ENCODE measurements at regions not wholly inside any gene's neighbourhood (a gene's known extent, or its start where the extent isn't known, plus 50 kb on each side); places are given as distances from the start of the nearest gene placed in this dataset.

DNA sequence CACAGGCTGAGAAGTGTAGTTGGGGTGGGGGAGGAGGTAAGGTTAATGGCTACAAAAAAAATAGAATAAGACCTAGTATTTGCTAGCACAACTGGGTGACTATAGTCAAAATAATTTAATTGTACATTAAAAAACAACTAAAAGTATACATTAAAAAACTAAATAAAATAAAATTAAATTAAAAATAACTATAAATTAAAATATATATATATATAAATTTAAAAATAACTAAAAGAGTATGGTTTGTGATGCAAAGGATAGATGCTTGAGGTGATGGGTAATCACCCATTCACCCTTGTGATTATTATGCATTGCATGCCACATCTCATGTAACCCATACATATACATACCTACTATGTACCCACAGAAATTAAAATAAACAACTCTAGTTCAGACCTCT lies 762.5 kb downstream of the SORCS1 start:
- Histone ChIP-seq H2BK15ac (ENCODE audit: low read length) (no peak overlapping the region), H4K8ac (ENCODE audit: extremely low read depth, insufficient read depth, low read length) (no peak overlapping the region), H3K23me2 (ENCODE audit: low read depth, low read length) (no peaks in the 10 kb centered on the region), H4K20me1 (replicated peaks in 1 of 2; ENCODE audit: control insufficient read depth in 1 of 2, insufficient read depth in 2 of 2, low read length in 2 of 2) (no peaks in the 10 kb centered on the region), H3K79me2 (ENCODE audit: control insufficient read depth in 1 of 2, insufficient read depth in 2 of 2, low read length in 2 of 2) (no peaks in the 10 kb centered on the region), H3K56ac (replicated peaks; ENCODE audit: insufficient read length, low read depth, low read length) (no peak overlapping the region), H3K23ac (ENCODE audit: insufficient read length) (no peak overlapping the region), H2BK5ac (ENCODE audit: low read depth, low read length) (no peak overlapping the region), H4K5ac (ENCODE audit: insufficient read length, low read depth, low read length) (no peak overlapping the region), H2BK120ac (replicated peaks; ENCODE audit: low read depth, low read length) (no peak overlapping the region), H3K9ac (replicated peaks in 1 of 4; ENCODE audit: extremely low read depth in 1 of 4, low read depth in 3 of 4, low read length in 3 of 4) (no peak overlapping the region), H3K14ac (ENCODE audit: insufficient read length) (no peak overlapping the region), H3K4me2 (ENCODE audit: insufficient read depth in 1 of 2, low read depth in 2 of 2, low read length in 2 of 2) (no peak overlapping the region), H3K4me3 (ENCODE audit: extremely low read depth in 1 of 4, insufficient read depth in 2 of 4, low read depth in 3 of 4, low read length in 4 of 4) (no peak overlapping the region), H3K79me1 (ENCODE audit: low read depth, low read length) (no peaks in the 10 kb centered on the region), H2BK12ac (ENCODE audit: low read depth, low read length) (no peak overlapping the region), H3K4me1 (replicated peaks in 1 of 4; ENCODE audit: control insufficient read depth in 3 of 4, insufficient read depth in 4 of 4, low read length in 3 of 4) (peaks cover 0 to 3% (median 0%) of the 10 kb centered on the region in 4 experiments; a peak in 1 of 7 replicates), H2AFZ (ENCODE audit: low read length) (no peak overlapping the region), H3K4ac (replicated peaks; ENCODE audit: insufficient read length, low read depth, low read length) (no peak overlapping the region), H3K27ac (ENCODE audit: low read depth, low read length) (no peak overlapping the region), H3K18ac (ENCODE audit: extremely low read depth, low read length) (no peak overlapping the region), H3K27me3 (replicated peaks in 1 of 4; ENCODE audit: control insufficient read depth in 3 of 4, extremely low read depth in 1 of 4, insufficient read depth in 3 of 4, low read length in 3 of 4) (peaks cover 0 to 1% (median 0%) of the 10 kb centered on the region in 4 experiments; a peak in 1 of 7 replicates), H3K9me3 (ENCODE audit: insufficient read depth in 2 of 2, low read depth in 1 of 2, low read length in 1 of 2) (no peaks in the 10 kb centered on the region), H3K36me3 (ENCODE audit: control insufficient read depth in 2 of 4, insufficient read depth in 4 of 4, low read length in 3 of 4) (no peaks in the 10 kb centered on the region), H2AK5ac (ENCODE audit: low read depth, low read length) (no peak overlapping the region), H2BK20ac (ENCODE audit: low read length) (no peak overlapping the region), H4K91ac (replicated peaks; ENCODE audit: insufficient read length, low read length) (no peak overlapping the region)
- POLR2A ChIA-PET (ENCODE audit: partially characterized antibody): no interaction called here
- CTCF ChIA-PET (ENCODE audit: partially characterized antibody): interaction anchor here (0.8 to 1.7 kb wide), 6 partner anchors 10 to 208 kb away, joined by 4 to 9 read pairs (median 4); no protein-coding TSS in a partner anchor
- FAIRE-seq (no peak), DNase-seq (ENCODE audit: low read depth in 1 of 2, low spot score in 2 of 2) (no peak)
- no peak for TF ChIP-seq JUN (IDR thresholded peaks at IDR 0.05; ENCODE audit: low read depth, low read length)
- TF ChIP-seq RAD21 (IDR thresholded peaks at IDR 0.05 in 1 of 2, conservative IDR thresholded peaks at IDR 0.05 in 1 of 2; ENCODE audit: low read depth in 2 of 2, low read length in 2 of 2): no peak
- TF ChIP-seq SP2 (IDR thresholded peaks at IDR 0.05; ENCODE audit: low read length): no peak
- TF ChIP-seq POU5F1 (IDR thresholded peaks at IDR 0.05; ENCODE audit: low read depth, low read length): no peak
- TF ChIP-seq TBP (IDR thresholded peaks at IDR 0.05; ENCODE audit: low read depth, low read length): no peak
- TF ChIP-seq KDM1A (IDR thresholded peaks at IDR 0.05; ENCODE audit: borderline replicate concordance, low read length): no peak
- TF ChIP-seq CTBP2 (IDR thresholded peaks at IDR 0.05; ENCODE audit: borderline replicate concordance, insufficient read depth, insufficient read length, low read length): no peak
